ENCODE measurements at regions not wholly inside any gene's neighbourhood (a gene's known extent, or its start where the extent isn't known, plus 50 kb on each side); places are given as distances from the start of the nearest gene placed in this dataset.

- no peak for DNase-seq
These were observed 372.1 kb upstream of the MKI67 start for GRCh38 chr10:128498378-128498730.

GRCh38 chr10:128498746-128499145, 372.5 kb upstream of the MKI67 start:
- no peak for DNase-seq

- no peak for DNase-seq
These were observed 373.3 kb upstream of the MKI67 start for GRCh38 chr10:128499486-128499885.

GRCh38 chr10:128499956-128500355, 373.7 kb upstream of the MKI67 start:
- no peak for DNase-seq

GRCh38 chr10:128500642-128501041, 374.4 kb upstream of the MKI67 start:
- DNase-seq = no peak

GRCh38 chr10:128505346-128505745, 379.1 kb upstream of the MKI67 start:
- no peak for DNase-seq

GRCh38 chr10:128506423-128506822, 380.2 kb upstream of the MKI67 start:
- DNase-seq = no peak

- no peak for DNase-seq
These were observed 380.8 kb upstream of the MKI67 start for GRCh38 chr10:128507066-128507465.

GRCh38 chr10:128511284-128511683, 385.1 kb upstream of the MKI67 start:
- DNase-seq = no peak

- DNase-seq = no peak
These were observed 386.5 kb upstream of the MKI67 start for GRCh38 chr10:128512767-128513166.

- DNase-seq = no peak
These were observed 388.3 kb upstream of the MKI67 start for GRCh38 chr10:128514536-128514935.

- DNase-seq = no peak
These were observed 390.0 kb upstream of the MKI67 start for GRCh38 chr10:128516180-128516579.

GRCh38 chr10:128517167-128517566, 390.9 kb upstream of the MKI67 start:
- DNase-seq = no peak

- no peak for DNase-seq
These were observed 391.8 kb upstream of the MKI67 start for GRCh38 chr10:128518000-128518399.

GRCh38 chr10:128519581-128519980, 393.4 kb upstream of the MKI67 start:
- DNase-seq = no peak

GRCh38 chr10:128520211-128520815, 394.1 kb upstream of the MKI67 start:
- no peak for DNase-seq

- no peak for DNase-seq
These were observed 396.5 kb upstream of the MKI67 start for GRCh38 chr10:128522551-128523308.

- no peak for DNase-seq
These were observed 399.2 kb upstream of the MKI67 start for GRCh38 chr10:128525444-128525843.

GRCh38 chr10:128525936-128526335, 399.7 kb upstream of the MKI67 start:
- no peak for DNase-seq

GRCh38 chr10:128526791-128527375, 400.7 kb upstream of the MKI67 start:
- peak in 11 of 14 donors; percentile 3 to 55 (median 29) for DNase-seq

GRCh38 chr10:128527711-128528110, 401.5 kb upstream of the MKI67 start:
- DNase-seq = peak in 2 of 14 donors; percentile 11 to 15

GRCh38 chr10:128528167-128528566, 401.9 kb upstream of the MKI67 start:
- DNase-seq = no peak

- DNase-seq = no peak
These were observed 402.6 kb upstream of the MKI67 start for GRCh38 chr10:128528781-128529180.

GRCh38 chr10:128529225-128529624, 403.0 kb upstream of the MKI67 start:
- no peak for DNase-seq
